ENCODE measurements at regions not wholly inside any gene's neighbourhood (a gene's known extent, or its start where the extent isn't known, plus 50 kb on each side); places are given as distances from the start of the nearest gene placed in this dataset.
A peak's percentile ranks its signal among the peaks of the same experiment; 100 is the strongest.

GRCh38 chr15:62895905-62896316 lies 146.6 kb upstream of the TPM1 start:
- 42% methylated on average over 1 of the region's 1 CpG for WGBS (ENCODE audit: insufficient coverage, low coverage, low lambda C conversion rate, missing lambda C conversion rate)
- no peaks in the 10 kb centered on the region for H3K27me3 ChIP-seq
- intact Hi-C loops (cut with DNase I) = no loop called here
- no peaks in the 10 kb centered on the region for H3K36me3 ChIP-seq
- H3K27ac ChIP-seq = peak overlapping the region in 2 of 3 donors; percentile 50 to 56
- peaks cover 0 to 19% (median 8%) of the 10 kb centered on the region in 4 donors for H3K4me1 ChIP-seq
- ATAC-seq (peak in 1 of 4 donors; percentile 19), DNase-seq (no peak)
- no peak overlapping the region for H3K4me3 ChIP-seq
- no peaks in the 10 kb centered on the region for H3K9me3 ChIP-seq
- TF ChIP-seq CTCF (IDR thresholded peaks at IDR 0.05) = no peak
- no peak for TF ChIP-seq POLR2A (IDR thresholded peaks at IDR 0.05)

GRCh38 chr15:62896380-62896866 lies 146.1 kb upstream of the TPM1 start:
- Histone ChIP-seq H3K27ac (peak overlapping the region in 2 of 3 donors; percentile 50 to 56), H3K27me3 (no peaks in the 10 kb centered on the region), H3K4me1 (peaks cover 0 to 19% (median 8%) of the 10 kb centered on the region in 4 donors), H3K9me3 (no peaks in the 10 kb centered on the region), H3K36me3 (no peaks in the 10 kb centered on the region), H3K4me3 (no peak overlapping the region)
- intact Hi-C loops (cut with DNase I) = no loop called here
- ATAC-seq = no peak
- 75% methylated on average over 1 of the region's 3 CpGs for WGBS (ENCODE audit: insufficient coverage, low coverage, low lambda C conversion rate, missing lambda C conversion rate)
- TF ChIP-seq CTCF (IDR thresholded peaks at IDR 0.05) (no peak), POLR2A (IDR thresholded peaks at IDR 0.05) (no peak)
- no peak for DNase-seq

GRCh38 chr15:62896969-62897486 lies 145.5 kb upstream of the TPM1 start:
- Histone ChIP-seq H3K27ac (peak overlapping the region in 1 of 3 donors; percentile 56), H3K4me1 (peaks cover 0 to 19% (median 8%) of the 10 kb centered on the region in 4 donors), H3K4me3 (no peak overlapping the region), H3K9me3 (no peaks in the 10 kb centered on the region), H3K27me3 (no peaks in the 10 kb centered on the region), H3K36me3 (no peaks in the 10 kb centered on the region)
- ATAC-seq (peak; percentile 38 to 55 (median 48)), DNase-seq (peak; percentile 64 to 75 (median 67))
- intact Hi-C loops (cut with DNase I) = no loop called here
- WGBS (ENCODE audit: insufficient coverage, low coverage, low lambda C conversion rate, missing lambda C conversion rate) = 59% methylated on average over 10 of the region's 19 CpGs
- TF ChIP-seq CTCF (IDR thresholded peaks at IDR 0.05) = no peak
- no peak for TF ChIP-seq POLR2A (IDR thresholded peaks at IDR 0.05)

GRCh38 chr15:62897634-62898033 lies 144.9 kb upstream of the TPM1 start:
- no peak overlapping the region for H3K27ac ChIP-seq
- intact Hi-C loops (cut with DNase I) = no loop called here
- TF ChIP-seq CTCF (IDR thresholded peaks at IDR 0.05) (no peak), POLR2A (IDR thresholded peaks at IDR 0.05) (no peak)
- ATAC-seq (no peak), DNase-seq (no peak)
- H3K9me3 ChIP-seq = no peaks in the 10 kb centered on the region
- whole genome bisulfite sequencing (ENCODE audit: insufficient coverage, low coverage, low lambda C conversion rate, missing lambda C conversion rate) = no CpG with 5 or more reads among the region's 8 CpGs
- H3K4me1 ChIP-seq = peaks cover 0 to 19% (median 8%) of the 10 kb centered on the region in 4 donors
- no peaks in the 10 kb centered on the region for H3K36me3 ChIP-seq
- H3K4me3 ChIP-seq = no peak overlapping the region
- H3K27me3 ChIP-seq = no peaks in the 10 kb centered on the region
